Esophagus squamous epithelium (tissue), 5 donors: ENCODE measurements at regions not wholly inside any gene's neighbourhood (a gene's known extent, or its start where the extent isn't known, plus 50 kb on each side); places are given as distances from the start of the nearest gene placed in this dataset.

Experiments
- DNase-seq: peaks from one replicate; lab custom pipeline; 2025; lab: John Stamatoyannopoulos, UW
- H3K27ac ChIP-seq, 4 donors: fragments of 200-600 bp; sonication (generic); one replicate each; pipeline ENCODE4 v1.5.1; 2016 to 2019; ENCODE audit warnings: mild to moderate bottlenecking in 1 of 4
- H3K27me3 ChIP-seq, 4 donors: fragments of 200-600 bp; sonication (generic); 1 replicate in 3 of 4; 2 replicates in 1 of 4; pipeline versions ENCODE4 v1.5.1 to v1.6.0; 2017 to 2021; ENCODE audit warnings: antibody characterized with exemption in 1 of 4
- H3K36me3 ChIP-seq, 3 donors: fragments of 200-600 bp; sonication (generic); one replicate each; pipeline ENCODE4 v1.5.1; 2016 to 2019
- H3K4me1 ChIP-seq, 3 donors: fragments of 200-600 bp; sonication (generic); one replicate each; pipeline ENCODE4 v1.5.1; 2017 to 2019
- H3K4me3 ChIP-seq, 4 donors: fragments of 200-600 bp; sonication (generic); 1 replicate in 3 of 4; 2 replicates in 1 of 4; pipeline ENCODE4 v1.5.1; 2016 to 2019; ENCODE audit warnings: mild to moderate bottlenecking in 2 of 4, moderate library complexity in 1 of 4
- H3K9me3 ChIP-seq, 3 donors: fragments of 200-600 bp; sonication (generic); one replicate each; pipeline ENCODE4 v1.5.1; 2016 to 2019
- CTCF ChIP-seq, 6 experiments: fragments of 450-650 bp in 4 of 6; fragments of 200-600 bp in 2 of 6; sonication (generic) in 2 of 6; IDR thresholded peaks; one replicate each; pipeline ENCODE4 v1.5.1; 2016 to 2019; ENCODE audit warnings: antibody characterized with exemption in 6 of 6, mild to moderate bottlenecking in 4 of 6, moderate library complexity in 4 of 6
- POLR2A ChIP-seq, 4 donors: fragments of 450-650 bp; IDR thresholded peaks; one replicate each; pipeline ENCODE4 v1.6.1; 2017; ENCODE audit warnings: antibody characterized with exemption in 4 of 4, mild to moderate bottlenecking in 4 of 4, moderate library complexity in 3 of 4
- WGBS, 2 donors: methylation state at CpG; one replicate each; pipeline ENCODE4 v1.1.5; 2018; 5-methylcytosine and 5-hydroxymethylcytosine counted together
- intact Hi-C: fragments of 100-400 bp; cut with DNase I; formaldehyde crosslinking; loops from one replicate; pipeline ENCODE4 v1.15.0; 2022
- donor health status: DM: yes; HTN: yes; CAD: no.

GRCh38 chr7:22670422-22670815, 56.6 kb upstream of the IL6 start:
- no peak overlapping the region for H3K27ac ChIP-seq
- H3K36me3 ChIP-seq = no peaks in the 10 kb centered on the region
- TF ChIP-seq POLR2A (IDR thresholded peaks at IDR 0.05) (no peak), CTCF (IDR thresholded peaks at IDR 0.05) (no peak)
- H3K27me3 ChIP-seq = no peaks in the 10 kb centered on the region
- no peak overlapping the region for H3K4me3 ChIP-seq
- intact Hi-C loops = no loop called here
- WGBS, 2 donors = 86% methylated on average over 1 of the region's 1 CpG
- H3K4me1 ChIP-seq = peaks cover 0 to 36% (median 14%) of the 10 kb centered on the region in 3 donors
- H3K9me3 ChIP-seq = no peaks in the 10 kb centered on the region
- no peak for DNase-seq

- no peak for TF ChIP-seq POLR2A (IDR thresholded peaks at IDR 0.05)
- no peak for TF ChIP-seq CTCF (IDR thresholded peaks at IDR 0.05)
- intact Hi-C loops = no loop called here
- peaks cover 0 to 34% (median 14%) of the 10 kb centered on the region in 3 donors for H3K4me1 ChIP-seq
- no peak for DNase-seq
- no peak overlapping the region for H3K27ac ChIP-seq
- no peaks in the 10 kb centered on the region for H3K27me3 ChIP-seq
- no peaks in the 10 kb centered on the region for H3K36me3 ChIP-seq
- H3K4me3 ChIP-seq = no peak overlapping the region
- no peaks in the 10 kb centered on the region for H3K9me3 ChIP-seq
- WGBS, 2 donors = 87 to 91% methylated on average over 5 of the region's 5 CpGs
These were observed 57.1 kb upstream of the IL6 start for GRCh38 chr7:22669692-22670421.

- 85 to 94% methylated on average over 3 of the region's 3 CpGs for WGBS, 2 donors
- TF ChIP-seq CTCF (IDR thresholded peaks at IDR 0.05) (no peak), POLR2A (IDR thresholded peaks at IDR 0.05) (no peak)
- Histone ChIP-seq H3K9me3 (no peaks in the 10 kb centered on the region), H3K27ac (no peak overlapping the region), H3K4me1 (peaks cover 0 to 34% (median 14%) of the 10 kb centered on the region in 3 donors), H3K4me3 (no peak overlapping the region), H3K36me3 (no peaks in the 10 kb centered on the region), H3K27me3 (no peaks in the 10 kb centered on the region)
- no peak for DNase-seq
- intact Hi-C loops = no loop called here
These were observed 58.0 kb upstream of the IL6 start for GRCh38 chr7:22668971-22669401.

GRCh38 chr7:22667562-22668239, 59.3 kb upstream of the IL6 start:
- Histone ChIP-seq H3K27me3 (no peaks in the 10 kb centered on the region), H3K4me1 (peaks cover 0 to 22% (median 7%) of the 10 kb centered on the region in 3 donors), H3K9me3 (no peaks in the 10 kb centered on the region), H3K4me3 (no peak overlapping the region), H3K27ac (no peak overlapping the region), H3K36me3 (no peaks in the 10 kb centered on the region)
- intact Hi-C loops = no loop called here
- DNase-seq = no peak
- no peak for TF ChIP-seq CTCF (IDR thresholded peaks at IDR 0.05)
- TF ChIP-seq POLR2A (IDR thresholded peaks at IDR 0.05) = no peak
- WGBS, 2 donors = 45 to 52% methylated on average over 2 of the region's 2 CpGs

GRCh38 chr7:22667187-22667561, 59.8 kb upstream of the IL6 start:
- no peak for DNase-seq
- Histone ChIP-seq H3K4me1 (peaks cover 0 to 18% (median 5%) of the 10 kb centered on the region in 3 donors), H3K9me3 (no peaks in the 10 kb centered on the region), H3K27ac (no peak overlapping the region), H3K36me3 (no peaks in the 10 kb centered on the region), H3K4me3 (no peak overlapping the region), H3K27me3 (no peaks in the 10 kb centered on the region)
- TF ChIP-seq POLR2A (IDR thresholded peaks at IDR 0.05) (no peak), CTCF (IDR thresholded peaks at IDR 0.05) (no peak)
- intact Hi-C loops = no loop called here
- WGBS, 2 donors = 82 to 93% methylated on average over 13 of the region's 13 CpGs
